Activated CD4-positive, alpha-beta T cell treated with anti-CD3 and anti-CD28 coated beads, Interleukin-2, amount 10 ng/mL, durations not matched to agents 24 days and 14 days (primary cell): ENCODE measurements at regions not wholly inside any gene's neighbourhood (a gene's known extent, or its start where the extent isn't known, plus 50 kb on each side); places are given as distances from the start of the nearest gene placed in this dataset.

Source experiments
- DNase-seq: peaks from one replicate; pipeline ENCODE4 v3.0.0; 2022
- H3K27ac Mint-ChIP-seq: one replicate; pipeline ENCODE4 v1.8.0; 2022; ENCODE audit warnings: mild to moderate bottlenecking, mixed read lengths
- H3K27me3 Mint-ChIP-seq: one replicate; pipeline ENCODE4 v1.8.0; 2022; ENCODE audit warnings: mixed read lengths
- H3K36me3 Mint-ChIP-seq: one replicate; pipeline ENCODE4 v1.8.0; 2022; ENCODE audit warnings: low read depth, mild to moderate bottlenecking, mixed read lengths
- H3K4me1 Mint-ChIP-seq: one replicate; pipeline ENCODE4 v1.8.0; 2021; ENCODE audit warnings: mixed read lengths
- H3K4me3 Mint-ChIP-seq: one replicate; pipeline ENCODE4 v1.8.0; 2022; ENCODE audit warnings: mild to moderate bottlenecking, moderate library complexity, mixed read lengths
- H3K9me3 Mint-ChIP-seq: one replicate; pipeline ENCODE4 v1.8.0; 2021; ENCODE audit warnings: mixed read lengths
- intact Hi-C: fragments of 100-400 bp; cut with micrococcal nuclease; formaldehyde crosslinking; loops from one replicate; pipeline ENCODE4 v1.15.1; 2023

- Mint-ChIP-seq H3K27ac (no peak overlapping the region), H3K36me3 (no peaks in the 10 kb centered on the region), H3K4me3 (no peak overlapping the region), H3K4me1 (no peaks in the 10 kb centered on the region), H3K27me3 (peaks cover 4% of the 10 kb centered on the region), H3K9me3 (peaks cover 8% of the 10 kb centered on the region)
- no peak for DNase-seq
- intact Hi-C loops, result no loop called here
These were observed 203.1 kb upstream of the C14orf180 start for GRCh38 chr14:104376202-104377140.

DNA sequence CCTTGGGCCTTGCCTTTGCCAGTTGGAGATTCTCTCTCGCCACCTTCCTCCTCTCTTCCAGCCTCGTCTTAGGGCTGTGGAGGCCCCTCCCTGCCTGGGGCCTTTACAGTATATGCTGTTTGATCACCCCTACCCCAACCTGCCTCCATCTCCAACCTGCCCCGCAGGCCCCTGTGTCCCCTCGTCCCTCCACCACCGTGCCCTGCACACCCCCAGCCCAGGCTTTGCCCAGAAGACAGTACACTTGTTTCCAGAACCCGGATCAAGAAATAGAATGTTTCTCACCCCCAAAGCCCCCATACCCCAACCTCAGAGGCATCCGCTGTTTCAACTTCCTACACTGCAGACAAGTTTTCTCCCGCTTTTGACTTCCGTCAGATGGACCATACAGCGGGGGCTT is 202.3 kb upstream of the C14orf180 start:
- intact Hi-C loops, result no loop called here
- Mint-ChIP-seq H3K9me3 (peaks cover 8% of the 10 kb centered on the region), H3K36me3 (no peaks in the 10 kb centered on the region), H3K27me3 (peaks cover 4% of the 10 kb centered on the region), H3K4me1 (no peaks in the 10 kb centered on the region), H3K4me3 (no peak overlapping the region), H3K27ac (no peak overlapping the region)
- DNase-seq, result no peak

- Mint-ChIP-seq H3K27me3 (peaks cover 4% of the 10 kb centered on the region), H3K27ac (no peak overlapping the region), H3K36me3 (no peaks in the 10 kb centered on the region), H3K4me1 (no peaks in the 10 kb centered on the region), H3K4me3 (no peak overlapping the region), H3K9me3 (peaks cover 8% of the 10 kb centered on the region)
- no peak for DNase-seq
- intact Hi-C loops, result no loop called here
These were observed 200.9 kb upstream of the C14orf180 start for GRCh38 chr14:104378698-104379113.

DNA sequence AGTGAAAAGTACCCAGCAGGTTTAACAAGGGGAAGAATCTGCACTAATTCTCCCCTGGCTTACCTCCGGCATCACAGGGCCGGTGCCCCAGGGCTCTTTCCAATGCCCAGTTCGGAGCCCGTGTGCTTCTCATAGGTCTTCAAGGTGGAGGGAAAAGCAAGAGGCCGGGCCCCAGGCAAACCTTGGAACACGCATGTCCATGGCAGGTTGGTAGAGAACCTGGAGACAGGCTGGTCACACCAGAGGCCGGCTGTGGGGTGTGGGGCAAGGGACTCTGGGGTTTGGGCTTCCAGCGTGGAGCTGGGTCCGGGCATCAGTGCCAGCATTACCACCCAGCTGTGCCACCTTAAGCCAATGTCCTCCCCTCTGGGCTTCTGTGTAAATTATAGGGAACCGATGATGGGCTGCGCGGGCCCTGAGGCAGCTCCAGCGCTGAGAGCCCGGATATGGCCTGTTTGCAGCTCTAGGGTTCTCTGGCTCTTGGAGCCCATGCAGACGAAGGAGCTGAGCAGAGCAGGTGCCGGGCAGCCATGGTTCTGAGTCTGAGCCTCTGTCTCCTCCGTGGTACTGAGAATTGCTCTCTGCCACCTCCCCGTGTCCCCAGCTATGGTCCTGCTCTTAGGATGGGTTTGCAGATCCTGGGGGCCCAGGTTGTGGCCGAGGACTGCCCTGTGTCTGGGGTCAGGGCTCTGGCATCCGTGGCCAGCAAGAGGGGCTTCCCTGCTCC is 197.0 kb upstream of the C14orf180 start:
- Mint-ChIP-seq H3K9me3 (peaks cover 8% of the 10 kb centered on the region), H3K4me3 (no peak overlapping the region), H3K4me1 (no peaks in the 10 kb centered on the region), H3K27ac (no peak overlapping the region), H3K27me3 (peaks cover 7% of the 10 kb centered on the region), H3K36me3 (no peaks in the 10 kb centered on the region)
- no peak for DNase-seq
- intact Hi-C loops, result no loop called here

DNA sequence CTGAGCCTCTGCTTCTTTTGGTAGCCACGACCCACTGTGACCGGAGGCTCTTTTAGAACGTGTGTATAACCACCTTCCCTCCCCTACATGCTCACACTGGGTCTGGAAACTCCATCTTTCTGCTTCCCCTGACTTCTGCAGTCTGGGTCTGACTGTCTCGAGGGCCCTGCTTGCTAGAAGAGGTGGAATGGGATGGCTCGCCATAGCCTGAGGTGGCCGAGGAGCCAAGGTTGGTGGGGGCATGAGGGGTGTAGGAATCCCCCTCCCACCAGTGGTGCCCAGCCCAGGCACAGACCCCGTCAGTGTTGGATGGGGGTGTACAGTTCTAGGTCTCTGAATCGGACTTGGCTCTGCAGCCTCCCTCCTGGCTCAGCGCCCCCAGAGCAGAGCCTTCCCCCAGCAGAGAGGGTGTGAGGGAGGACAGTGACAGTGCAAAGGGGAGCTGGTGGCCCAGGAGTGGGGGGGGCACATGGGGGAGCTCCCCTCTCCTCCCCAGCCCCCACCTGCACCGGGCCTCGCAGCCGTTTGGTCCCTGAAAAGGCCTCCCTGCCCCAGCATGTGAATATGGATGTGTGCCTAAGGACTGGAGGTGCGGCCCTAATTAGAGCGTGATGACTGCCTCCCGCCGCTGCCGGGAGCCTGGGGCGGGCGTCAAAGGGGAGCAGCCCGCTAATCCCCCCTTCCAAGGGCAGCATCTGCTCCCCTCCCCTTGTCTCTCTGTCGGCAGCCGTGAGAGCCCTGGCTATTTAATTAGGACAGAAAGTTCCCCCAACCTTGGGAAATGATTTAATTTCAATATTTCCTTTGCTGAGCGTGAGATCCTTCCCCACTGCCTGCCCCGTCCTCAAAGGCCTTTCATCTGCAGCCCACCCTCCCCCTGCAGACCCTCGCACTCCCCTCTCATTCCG is 196.2 kb upstream of the C14orf180 start:
- H3K36me3 Mint-ChIP-seq, result no peaks in the 10 kb centered on the region
- peaks cover 8% of the 10 kb centered on the region for H3K9me3 Mint-ChIP-seq
- H3K4me1 Mint-ChIP-seq, result no peaks in the 10 kb centered on the region
- intact Hi-C loops, result no loop called here
- peaks cover 7% of the 10 kb centered on the region for H3K27me3 Mint-ChIP-seq
- H3K27ac Mint-ChIP-seq, result no peak overlapping the region
- DNase-seq, result no peak
- no peak overlapping the region for H3K4me3 Mint-ChIP-seq

DNA sequence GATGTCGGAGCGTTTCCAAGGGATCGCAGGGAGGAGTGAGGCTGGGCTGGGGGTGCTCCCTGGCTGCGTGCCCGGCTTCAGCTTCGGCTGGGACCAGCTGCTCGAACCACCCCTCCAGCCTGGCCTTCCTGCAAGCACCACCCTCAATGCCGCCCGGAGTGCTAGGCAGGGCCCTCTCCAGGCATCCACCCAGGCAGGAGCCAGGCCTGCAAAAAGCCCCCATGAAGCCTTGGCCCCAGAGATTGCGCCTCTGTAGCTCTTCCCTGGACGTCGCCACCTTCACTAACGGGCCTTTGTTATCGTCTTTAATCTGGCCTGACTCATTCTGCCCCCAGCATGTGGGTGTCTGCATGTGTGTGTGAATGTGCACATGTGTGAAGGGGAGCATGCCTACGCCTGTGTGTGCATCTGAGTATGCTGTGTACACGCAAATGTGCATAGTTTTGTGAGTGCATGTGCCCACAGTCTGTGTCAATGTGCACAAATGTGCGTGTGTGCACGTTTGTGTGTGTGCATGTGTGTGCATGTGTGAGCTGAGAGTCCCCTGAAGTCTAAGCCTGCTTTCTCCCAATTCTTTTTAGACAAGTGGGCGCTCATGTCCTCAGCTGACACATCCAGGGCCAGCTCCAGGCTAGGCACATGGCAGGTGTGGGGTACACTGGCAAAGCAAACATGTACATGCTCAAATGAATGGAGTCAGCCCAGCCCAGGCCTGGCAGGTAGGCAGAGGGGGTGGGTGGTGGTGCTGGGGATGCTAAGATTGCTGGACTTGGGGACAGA is 195.4 kb upstream of the C14orf180 start:
- no peak for DNase-seq
- intact Hi-C loops, result no loop called here
- H3K27me3 Mint-ChIP-seq, result peaks cover 7% of the 10 kb centered on the region

DNA sequence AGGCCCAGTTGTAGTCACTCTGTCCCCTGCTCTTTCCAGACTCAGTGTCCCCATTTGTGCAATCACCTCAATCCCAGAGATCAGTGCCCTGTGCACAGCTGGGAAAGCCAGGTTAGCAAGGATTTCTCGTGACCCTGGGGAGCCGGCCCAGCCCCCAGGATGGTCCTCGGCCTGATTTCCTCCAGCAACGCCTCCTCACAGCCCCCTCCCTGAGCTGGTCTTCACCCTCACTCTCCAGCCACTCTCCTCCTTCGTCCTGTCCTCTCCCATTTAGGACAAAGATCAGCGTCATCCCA is 194.8 kb upstream of the C14orf180 start:
- Mint-ChIP-seq H3K27ac (no peak overlapping the region), H3K9me3 (peaks cover 5% of the 10 kb centered on the region), H3K27me3 (peaks cover 6% of the 10 kb centered on the region), H3K4me3 (no peak overlapping the region), H3K36me3 (no peaks in the 10 kb centered on the region), H3K4me1 (peaks cover 2% of the 10 kb centered on the region)
- intact Hi-C loops, result no loop called here
- no peak for DNase-seq

More for the DNA sequence above, 195.4 kb upstream of the C14orf180 start:
- Mint-ChIP-seq H3K4me3 (no peak overlapping the region), H3K9me3 (peaks cover 8% of the 10 kb centered on the region), H3K36me3 (no peaks in the 10 kb centered on the region), H3K4me1 (peaks cover under 1% of the 10 kb centered on the region), H3K27ac (no peak overlapping the region)

DNA sequence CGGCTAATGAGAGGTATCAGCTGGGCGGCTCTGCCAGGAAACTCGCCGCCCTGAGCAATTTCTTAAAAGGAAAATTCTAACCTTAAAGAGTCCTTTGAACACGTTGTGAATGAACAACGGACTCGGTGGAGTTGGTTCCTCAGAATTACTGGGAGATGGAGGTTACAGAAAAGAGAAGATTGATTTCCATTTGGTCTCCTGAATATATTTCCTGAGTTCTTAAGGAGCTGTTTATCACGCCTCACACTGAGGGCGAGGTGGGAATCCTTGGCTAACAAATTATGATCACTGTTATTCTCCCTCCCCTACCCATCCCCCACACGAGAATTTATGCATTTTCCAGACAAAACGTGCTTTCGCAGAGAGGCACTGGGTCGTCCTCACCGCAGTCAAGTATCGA is 194.5 kb upstream of the C14orf180 start:
- intact Hi-C loops, result no loop called here

DNA sequence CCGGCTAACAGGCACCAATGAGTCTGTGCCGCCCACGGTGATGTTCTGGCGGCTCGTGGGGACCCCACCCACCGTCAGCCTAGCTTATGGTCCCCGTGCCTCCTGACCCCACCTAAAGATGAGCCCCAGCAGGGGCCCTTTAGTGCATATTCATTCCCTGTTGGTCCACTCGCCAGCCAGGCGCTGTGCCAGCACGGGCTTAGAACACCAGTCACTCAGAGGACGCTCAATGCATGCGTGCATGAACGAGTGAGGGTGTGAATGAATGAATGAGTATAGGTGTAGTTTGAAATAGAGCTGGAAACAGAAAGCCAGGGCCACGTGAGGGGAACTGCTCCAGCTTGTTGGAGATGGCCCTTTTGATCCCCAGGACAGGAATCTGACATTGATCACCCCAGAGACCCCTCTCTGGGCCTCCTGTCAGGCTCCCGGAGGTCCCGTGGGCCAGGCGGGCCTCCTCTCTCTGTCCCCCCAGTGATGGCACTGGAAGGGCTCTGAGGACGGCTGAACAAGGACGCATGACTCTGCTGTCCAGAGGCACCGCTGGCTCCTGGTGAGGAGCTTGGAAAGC is 193.9 kb upstream of the C14orf180 start:
- Mint-ChIP-seq H3K27me3 (peaks cover 5% of the 10 kb centered on the region), H3K4me3 (no peak overlapping the region), H3K36me3 (no peaks in the 10 kb centered on the region), H3K27ac (no peak overlapping the region), H3K4me1 (peaks cover 7% of the 10 kb centered on the region), H3K9me3 (no peaks in the 10 kb centered on the region)
- DNase-seq, result no peak
- intact Hi-C loops, result no loop called here

More for the DNA sequence above, 194.5 kb upstream of the C14orf180 start:
- peaks cover 5% of the 10 kb centered on the region for H3K27me3 Mint-ChIP-seq
- no peaks in the 10 kb centered on the region for H3K36me3 Mint-ChIP-seq
- no peak overlapping the region for H3K27ac Mint-ChIP-seq
- no peak for DNase-seq
- peaks cover 4% of the 10 kb centered on the region for H3K9me3 Mint-ChIP-seq
- no peak overlapping the region for H3K4me3 Mint-ChIP-seq
- H3K4me1 Mint-ChIP-seq, result peaks cover 6% of the 10 kb centered on the region

- H3K27ac Mint-ChIP-seq, result no peak overlapping the region
- no peak overlapping the region for H3K4me3 Mint-ChIP-seq
- no peaks in the 10 kb centered on the region for H3K9me3 Mint-ChIP-seq
- no peaks in the 10 kb centered on the region for H3K36me3 Mint-ChIP-seq
- peaks cover 3% of the 10 kb centered on the region for H3K27me3 Mint-ChIP-seq
- H3K4me1 Mint-ChIP-seq, result peaks cover 7% of the 10 kb centered on the region
- intact Hi-C loops, result no loop called here
- no peak for DNase-seq
These were observed 193.3 kb upstream of the C14orf180 start for GRCh38 chr14:104386151-104386841.

DNA sequence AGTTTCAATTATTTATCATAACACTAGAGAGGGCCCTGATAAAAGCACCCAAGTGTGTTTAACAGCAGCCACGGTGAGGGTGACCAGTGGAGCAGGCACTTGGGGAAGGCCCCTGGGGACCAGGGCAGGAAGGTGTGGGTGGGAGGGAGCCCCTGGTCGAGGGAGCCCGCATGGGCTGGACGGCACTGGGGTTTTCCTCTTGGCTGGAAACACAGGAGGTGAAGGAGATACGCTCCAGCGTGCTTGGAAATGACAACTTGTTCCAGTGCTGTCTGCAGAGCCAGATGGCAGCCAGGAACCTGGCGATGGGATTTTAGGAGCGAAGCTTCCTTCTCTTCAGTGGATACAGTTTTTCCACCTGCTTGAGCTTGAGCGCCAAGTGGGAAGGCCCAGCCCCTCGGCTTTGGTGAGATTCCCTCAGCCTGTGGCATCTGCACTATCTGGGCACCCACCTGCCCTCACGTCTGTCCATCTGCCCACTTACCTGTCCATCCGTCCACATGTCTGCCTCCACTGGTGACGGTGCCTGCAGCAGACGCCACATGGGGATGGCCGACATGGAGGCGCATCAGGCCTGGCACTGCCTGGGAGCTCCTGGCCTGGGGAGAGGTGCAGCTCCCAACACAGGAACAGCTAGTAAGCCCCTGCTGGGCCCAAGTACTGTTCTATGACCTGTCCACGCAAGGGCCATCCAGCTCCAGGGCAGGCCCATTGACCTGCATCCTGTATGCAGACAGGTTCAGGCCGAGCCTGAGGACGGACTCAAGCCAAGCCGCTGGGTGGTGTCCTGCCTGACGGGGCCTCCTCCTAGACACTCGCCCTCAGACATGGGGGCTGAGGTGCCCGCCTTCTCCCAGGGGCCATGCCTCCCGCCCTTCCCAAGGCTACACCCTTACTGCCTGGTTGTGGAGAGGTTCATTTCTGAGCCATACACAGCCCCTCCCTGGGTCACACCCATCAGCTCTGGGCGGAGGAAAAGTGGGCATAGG is 192.2 kb upstream of the C14orf180 start:
- Mint-ChIP-seq H3K4me3 (no peak overlapping the region), H3K4me1 (peaks cover 13% of the 10 kb centered on the region), H3K36me3 (no peaks in the 10 kb centered on the region), H3K9me3 (no peaks in the 10 kb centered on the region), H3K27me3 (peaks cover 2% of the 10 kb centered on the region), H3K27ac (no peak overlapping the region)
- intact Hi-C loops, result no loop called here
- no peak for DNase-seq
